ENCODE measurements at regions not wholly inside any gene's neighbourhood (a gene's known extent, or its start where the extent isn't known, plus 50 kb on each side); places are given as distances from the start of the nearest gene placed in this dataset.

GRCh38 chr1:4447778-4448420, 206.5 kb upstream of the AJAP1 start:
- H3K9me3 Mint-ChIP-seq: no peaks in the 10 kb centered on the region
- no peak overlapping the region for H3K4me3 Mint-ChIP-seq
- no peaks in the 10 kb centered on the region for H3K36me3 Mint-ChIP-seq (ENCODE audit: low read depth)
- peaks cover 3% of the 10 kb centered on the region for H3K27me3 Mint-ChIP-seq
- CTCF ChIA-PET: no interaction called here
- POLR2A ChIA-PET: no interaction called here
- DNase-seq: no peak
- no peaks in the 10 kb centered on the region for H3K4me1 Mint-ChIP-seq
- no peak overlapping the region for H3K27ac Mint-ChIP-seq

GRCh38 chr1:4449972-4450371, 204.4 kb upstream of the AJAP1 start:
- Mint-ChIP-seq H3K4me3 (no peak overlapping the region), H3K9me3 (no peaks in the 10 kb centered on the region), H3K36me3 (ENCODE audit: low read depth) (no peaks in the 10 kb centered on the region), H3K27ac (no peak overlapping the region), H3K27me3 (peaks cover 3% of the 10 kb centered on the region), H3K4me1 (no peaks in the 10 kb centered on the region)
- DNase-seq: no peak
- POLR2A ChIA-PET: no interaction called here
- CTCF ChIA-PET: no interaction called here

- H3K27ac Mint-ChIP-seq: no peak overlapping the region
- H3K4me3 Mint-ChIP-seq: no peak overlapping the region
- H3K36me3 Mint-ChIP-seq (ENCODE audit: low read depth): no peaks in the 10 kb centered on the region
- ChIA-PET CTCF (no interaction called here), POLR2A (no interaction called here)
- H3K4me1 Mint-ChIP-seq: no peaks in the 10 kb centered on the region
- no peak for DNase-seq
- no peaks in the 10 kb centered on the region for H3K27me3 Mint-ChIP-seq
- H3K9me3 Mint-ChIP-seq: peaks cover 3% of the 10 kb centered on the region
These were observed 201.7 kb upstream of the AJAP1 start for GRCh38 chr1:4452701-4453100.

- POLR2A ChIA-PET: no interaction called here
- Mint-ChIP-seq H3K4me3 (no peak overlapping the region), H3K36me3 (ENCODE audit: low read depth) (no peaks in the 10 kb centered on the region), H3K4me1 (no peaks in the 10 kb centered on the region), H3K27ac (no peak overlapping the region), H3K27me3 (no peaks in the 10 kb centered on the region), H3K9me3 (peaks cover 3% of the 10 kb centered on the region)
- DNase-seq: no peak
- CTCF ChIA-PET: no interaction called here
These were observed 194.4 kb upstream of the AJAP1 start for GRCh38 chr1:4460052-4460451.

GRCh38 chr1:4460651-4461050, 193.8 kb upstream of the AJAP1 start:
- Mint-ChIP-seq H3K4me1 (no peaks in the 10 kb centered on the region), H3K36me3 (ENCODE audit: low read depth) (no peaks in the 10 kb centered on the region), H3K27ac (no peak overlapping the region), H3K4me3 (no peak overlapping the region), H3K9me3 (peaks cover 3% of the 10 kb centered on the region), H3K27me3 (no peaks in the 10 kb centered on the region)
- ChIA-PET CTCF (no interaction called here), POLR2A (no interaction called here)
- no peak for DNase-seq

- DNase-seq: no peak
- Mint-ChIP-seq H3K4me3 (no peak overlapping the region), H3K27ac (no peak overlapping the region), H3K4me1 (no peaks in the 10 kb centered on the region), H3K9me3 (no peaks in the 10 kb centered on the region), H3K27me3 (no peaks in the 10 kb centered on the region), H3K36me3 (ENCODE audit: low read depth) (no peaks in the 10 kb centered on the region)
- ChIA-PET POLR2A (no interaction called here), CTCF (no interaction called here)
These were observed 192.6 kb upstream of the AJAP1 start for GRCh38 chr1:4461726-4462290.

- POLR2A ChIA-PET: no interaction called here
- no peaks in the 10 kb centered on the region for H3K9me3 Mint-ChIP-seq
- H3K4me3 Mint-ChIP-seq: no peak overlapping the region
- no peaks in the 10 kb centered on the region for H3K36me3 Mint-ChIP-seq (ENCODE audit: low read depth)
- CTCF ChIA-PET: no interaction called here
- no peaks in the 10 kb centered on the region for H3K4me1 Mint-ChIP-seq
- no peak for DNase-seq
- H3K27ac Mint-ChIP-seq: no peak overlapping the region
- H3K27me3 Mint-ChIP-seq: no peaks in the 10 kb centered on the region
These were observed 191.5 kb upstream of the AJAP1 start for GRCh38 chr1:4462831-4463484.

- Mint-ChIP-seq H3K4me3 (no peak overlapping the region), H3K36me3 (ENCODE audit: low read depth) (no peaks in the 10 kb centered on the region), H3K27ac (no peak overlapping the region), H3K4me1 (no peaks in the 10 kb centered on the region), H3K27me3 (no peaks in the 10 kb centered on the region), H3K9me3 (no peaks in the 10 kb centered on the region)
- POLR2A ChIA-PET: no interaction called here
- DNase-seq: no peak
- CTCF ChIA-PET: no interaction called here
These were observed 190.8 kb upstream of the AJAP1 start for GRCh38 chr1:4463631-4464030.

GRCh38 chr1:4464478-4464877, 189.9 kb upstream of the AJAP1 start:
- H3K9me3 Mint-ChIP-seq: no peaks in the 10 kb centered on the region
- DNase-seq: no peak
- H3K27me3 Mint-ChIP-seq: no peaks in the 10 kb centered on the region
- H3K27ac Mint-ChIP-seq: no peak overlapping the region
- H3K4me1 Mint-ChIP-seq: no peaks in the 10 kb centered on the region
- POLR2A ChIA-PET: no interaction called here
- H3K4me3 Mint-ChIP-seq: no peak overlapping the region
- CTCF ChIA-PET: no interaction called here
- H3K36me3 Mint-ChIP-seq (ENCODE audit: low read depth): no peaks in the 10 kb centered on the region

GRCh38 chr1:4467241-4467640, 187.2 kb upstream of the AJAP1 start:
- H3K27ac Mint-ChIP-seq: no peak overlapping the region
- ChIA-PET CTCF (no interaction called here), POLR2A (no interaction called here)
- no peaks in the 10 kb centered on the region for H3K36me3 Mint-ChIP-seq (ENCODE audit: low read depth)
- no peak overlapping the region for H3K4me3 Mint-ChIP-seq
- H3K4me1 Mint-ChIP-seq: no peaks in the 10 kb centered on the region
- no peak for DNase-seq
- H3K27me3 Mint-ChIP-seq: no peaks in the 10 kb centered on the region
- no peaks in the 10 kb centered on the region for H3K9me3 Mint-ChIP-seq

GRCh38 chr1:4468386-4468785, 186.0 kb upstream of the AJAP1 start:
- no peak overlapping the region for H3K27ac Mint-ChIP-seq
- H3K27me3 Mint-ChIP-seq: no peaks in the 10 kb centered on the region
- POLR2A ChIA-PET: no interaction called here
- CTCF ChIA-PET: no interaction called here
- H3K9me3 Mint-ChIP-seq: no peaks in the 10 kb centered on the region
- H3K4me1 Mint-ChIP-seq: no peaks in the 10 kb centered on the region
- no peak overlapping the region for H3K4me3 Mint-ChIP-seq
- no peak for DNase-seq
- no peaks in the 10 kb centered on the region for H3K36me3 Mint-ChIP-seq (ENCODE audit: low read depth)

GRCh38 chr1:4468804-4469514, 185.4 kb upstream of the AJAP1 start:
- ChIA-PET POLR2A (no interaction called here), CTCF (no interaction called here)

GRCh38 chr1:4476394-4476793, 178.0 kb upstream of the AJAP1 start:
- Mint-ChIP-seq H3K9me3 (peaks cover 7% of the 10 kb centered on the region), H3K4me3 (no peak overlapping the region), H3K4me1 (no peaks in the 10 kb centered on the region), H3K27me3 (no peaks in the 10 kb centered on the region), H3K27ac (no peak overlapping the region), H3K36me3 (ENCODE audit: low read depth) (no peaks in the 10 kb centered on the region)
- DNase-seq: no peak
- CTCF ChIA-PET: no interaction called here
- POLR2A ChIA-PET: no interaction called here

More at GRCh38 chr1:4468804-4469514, 185.4 kb upstream of the AJAP1 start:
- no peaks in the 10 kb centered on the region for H3K9me3 Mint-ChIP-seq
- H3K4me3 Mint-ChIP-seq: no peak overlapping the region
- H3K27me3 Mint-ChIP-seq: no peaks in the 10 kb centered on the region
- no peak overlapping the region for H3K27ac Mint-ChIP-seq
- no peaks in the 10 kb centered on the region for H3K4me1 Mint-ChIP-seq
- DNase-seq: no peak
- H3K36me3 Mint-ChIP-seq (ENCODE audit: low read depth): no peaks in the 10 kb centered on the region

- POLR2A ChIA-PET: no interaction called here
- Mint-ChIP-seq H3K27ac (no peak overlapping the region), H3K4me3 (no peak overlapping the region), H3K27me3 (no peaks in the 10 kb centered on the region), H3K36me3 (ENCODE audit: low read depth) (no peaks in the 10 kb centered on the region), H3K9me3 (peaks cover 2% of the 10 kb centered on the region), H3K4me1 (no peaks in the 10 kb centered on the region)
- CTCF ChIA-PET: no interaction called here
- DNase-seq: no peak
These were observed 173.0 kb upstream of the AJAP1 start for GRCh38 chr1:4481451-4481850.
